Uterus (tissue), 3 donors: ENCODE measurements at regions not wholly inside any gene's neighbourhood (a gene's known extent, or its start where the extent isn't known, plus 50 kb on each side); places are given as distances from the start of the nearest gene placed in this dataset.

Experiments
- DNase-seq, 2 donors: peaks; one replicate each; pipeline ENCODE4 v3.0.0-alpha.2; 2019 to 2020
- H3K27ac ChIP-seq, 2 donors: fragments of 200-600 bp; sonication (generic); 1 replicate in 1 of 2; 2 replicates in 1 of 2; pipeline ENCODE4 v1.5.1; 2016 to 2018
- H3K27me3 ChIP-seq, 2 donors: fragments of 200-600 bp; sonication (generic); one replicate each; pipeline ENCODE4 v1.5.1; 2018 to 2019; ENCODE audit warnings: control low read depth in 1 of 2
- H3K36me3 ChIP-seq, 2 donors: fragments of 200-600 bp; sonication (generic); one replicate each; pipeline ENCODE4 v1.5.1; 2019; ENCODE audit warnings: control low read depth in 1 of 2
- H3K4me1 ChIP-seq, 2 donors: fragments of 200-600 bp; sonication (generic); one replicate each; pipeline ENCODE4 v1.5.1; 2018 to 2019; ENCODE audit warnings: control low read depth in 1 of 2
- H3K4me3 ChIP-seq, 2 donors: fragments of 200-600 bp; sonication (generic); 1 replicate in 1 of 2; 2 replicates in 1 of 2; pipeline ENCODE4 v1.5.1; 2018 to 2019; ENCODE audit warnings: mild to moderate bottlenecking in 1 of 2
- H3K9me3 ChIP-seq, 2 donors: fragments of 200-600 bp; sonication (generic); one replicate each; pipeline ENCODE4 v1.5.1; 2019; ENCODE audit warnings: control low read depth in 1 of 2
- CTCF ChIP-seq, 4 experiments: fragments of 200-600 bp in 2 of 4; fragments of 450-650 bp in 2 of 4; sonication (generic) in 2 of 4; IDR thresholded peaks; one replicate each; pipeline ENCODE4 v1.5.1; 2016 to 2019; ENCODE audit warnings: antibody characterized with exemption in 4 of 4, mild to moderate bottlenecking in 2 of 4, moderate library complexity in 1 of 4
- POLR2A ChIP-seq, 2 donors: fragments of 450-650 bp; IDR thresholded peaks; one replicate each; pipeline ENCODE4 v1.6.1; 2016; ENCODE audit warnings: antibody characterized with exemption in 2 of 2, mild to moderate bottlenecking in 1 of 2, moderate library complexity in 1 of 2
- intact Hi-C: fragments of 100-400 bp; cut with DNase I; formaldehyde crosslinking; loops from one replicate; pipeline ENCODE4 v1.15.1; 2023; ENCODE audit warnings: low total_unique reads
- donor health status: DM: yes; HTN: yes; CAD: no.

- no peaks in the 10 kb centered on the region for H3K9me3 ChIP-seq
- no peak overlapping the region for H3K4me3 ChIP-seq
- peaks cover 0 to 6% of the 10 kb centered on the region in 2 donors for H3K4me1 ChIP-seq
- H3K27me3 ChIP-seq, result no peaks in the 10 kb centered on the region
- H3K36me3 ChIP-seq, result no peaks in the 10 kb centered on the region
- TF ChIP-seq POLR2A (IDR thresholded peaks at IDR 0.05) (no peak), CTCF (IDR thresholded peaks at IDR 0.05) (no peak)
- DNase-seq, result no peak
- H3K27ac ChIP-seq, result no peak overlapping the region
- intact Hi-C loops, result no loop called here
Measured at GRCh38 chr6:167567142-167568033, 242.5 kb downstream of the TTLL2 start.

- Histone ChIP-seq H3K9me3 (no peaks in the 10 kb centered on the region), H3K27ac (no peak overlapping the region), H3K4me3 (no peak overlapping the region), H3K4me1 (peaks cover 0 to 9% of the 10 kb centered on the region in 2 donors), H3K27me3 (no peaks in the 10 kb centered on the region), H3K36me3 (no peaks in the 10 kb centered on the region)
- no peak for DNase-seq
- intact Hi-C loops, result no loop called here
- TF ChIP-seq CTCF (IDR thresholded peaks at IDR 0.05) (no peak), POLR2A (IDR thresholded peaks at IDR 0.05) (no peak)
Measured at GRCh38 chr6:167568407-167569024, 243.6 kb downstream of the TTLL2 start.

- Histone ChIP-seq H3K9me3 (no peaks in the 10 kb centered on the region), H3K4me1 (peaks cover under 1 to 9% of the 10 kb centered on the region in 2 donors), H3K4me3 (no peak overlapping the region), H3K36me3 (no peaks in the 10 kb centered on the region), H3K27ac (no peak overlapping the region), H3K27me3 (no peaks in the 10 kb centered on the region)
- no peak for DNase-seq
- intact Hi-C loops, result no loop called here
- TF ChIP-seq POLR2A (IDR thresholded peaks at IDR 0.05) (no peak), CTCF (IDR thresholded peaks at IDR 0.05) (no peak)
Measured at GRCh38 chr6:167569041-167569805, 244.3 kb downstream of the TTLL2 start.

GRCh38 chr6:167569879-167570278, 245.0 kb downstream of the TTLL2 start:
- DNase-seq, result no peak
- Histone ChIP-seq H3K9me3 (no peaks in the 10 kb centered on the region), H3K4me3 (no peak overlapping the region), H3K27me3 (no peaks in the 10 kb centered on the region), H3K4me1 (peaks cover 7 to 9% of the 10 kb centered on the region in 2 donors), H3K27ac (no peak overlapping the region), H3K36me3 (no peaks in the 10 kb centered on the region)
- intact Hi-C loops, result no loop called here
- no peak for TF ChIP-seq POLR2A (IDR thresholded peaks at IDR 0.05)
- TF ChIP-seq CTCF (IDR thresholded peaks at IDR 0.05), result no peak
